ENCODE measurements at regions not wholly inside any gene's neighbourhood (a gene's known extent, or its start where the extent isn't known, plus 50 kb on each side); places are given as distances from the start of the nearest gene placed in this dataset.

GRCh38 chr12:63404611-63405010 lies 253.6 kb upstream of the AVPR1A start:
- TF ChIP-seq TAF1 (IDR thresholded peaks at IDR 0.05; ENCODE audit: borderline replicate concordance, low read depth, low read length), result no peak
- FAIRE-seq, result no peak
- no peak for DNase-seq (ENCODE audit: insufficient read length)

GRCh38 chr12:63403256-63403655 lies 252.3 kb upstream of the AVPR1A start:
- no peak for DNase-seq (ENCODE audit: insufficient read length)
- TF ChIP-seq POLR2A (IDR thresholded peaks at IDR 0.05; ENCODE audit: low read depth, low read length), result no peak
- FAIRE-seq, result no peak

GRCh38 chr12:63400718-63401117 lies 249.7 kb upstream of the AVPR1A start:
- DNase-seq (ENCODE audit: insufficient read length) (no peak), FAIRE-seq (no peak)
- TF ChIP-seq POLR2A (IDR thresholded peaks at IDR 0.05; ENCODE audit: low read depth, low read length) (no peak), POLR2AphosphoS5 (IDR thresholded peaks at IDR 0.05; ENCODE audit: low read depth, low read length) (no peak), TAF1 (IDR thresholded peaks at IDR 0.05; ENCODE audit: borderline replicate concordance, low read depth, low read length) (no peak)

- FAIRE-seq, result no peak
- no peak for TF ChIP-seq POLR2A (IDR thresholded peaks at IDR 0.05; ENCODE audit: low read depth, low read length)
- no peak for TF ChIP-seq TAF1 (IDR thresholded peaks at IDR 0.05; ENCODE audit: borderline replicate concordance, low read depth, low read length)
- TF ChIP-seq POLR2AphosphoS5 (IDR thresholded peaks at IDR 0.05; ENCODE audit: low read depth, low read length), result no peak
- no peak for DNase-seq (ENCODE audit: insufficient read length)
Observed at GRCh38 chr12:63400318-63400717, 249.3 kb upstream of the AVPR1A start.

GRCh38 chr12:63397807-63398206 lies 246.8 kb upstream of the AVPR1A start:
- DNase-seq (ENCODE audit: insufficient read length) (no peak), FAIRE-seq (no peak)
- TF ChIP-seq POLR2AphosphoS5 (IDR thresholded peaks at IDR 0.05; ENCODE audit: low read depth, low read length) (no peak), POLR2A (IDR thresholded peaks at IDR 0.05; ENCODE audit: low read depth, low read length) (no peak), TAF1 (IDR thresholded peaks at IDR 0.05; ENCODE audit: borderline replicate concordance, low read depth, low read length) (no peak)

- no peak for FAIRE-seq
- no peak for DNase-seq (ENCODE audit: insufficient read length)
- no peak for TF ChIP-seq POLR2AphosphoS5 (IDR thresholded peaks at IDR 0.05; ENCODE audit: low read depth, low read length)
- TF ChIP-seq POLR2A (IDR thresholded peaks at IDR 0.05; ENCODE audit: low read depth, low read length), result no peak
Observed at GRCh38 chr12:63396135-63396534, 245.1 kb upstream of the AVPR1A start.

GRCh38 chr12:63394983-63395382 lies 244.0 kb upstream of the AVPR1A start:
- TF ChIP-seq POLR2A (IDR thresholded peaks at IDR 0.05; ENCODE audit: low read depth, low read length) (no peak), TAF1 (IDR thresholded peaks at IDR 0.05; ENCODE audit: borderline replicate concordance, low read depth, low read length) (no peak), POLR2AphosphoS5 (IDR thresholded peaks at IDR 0.05; ENCODE audit: low read depth, low read length) (no peak)
- DNase-seq (ENCODE audit: insufficient read length) (no peak), FAIRE-seq (no peak)

- FAIRE-seq (no peak), DNase-seq (ENCODE audit: insufficient read length) (no peak)
- TF ChIP-seq POLR2A (IDR thresholded peaks at IDR 0.05; ENCODE audit: low read depth, low read length) (no peak), TAF1 (IDR thresholded peaks at IDR 0.05; ENCODE audit: borderline replicate concordance, low read depth, low read length) (no peak), POLR2AphosphoS5 (IDR thresholded peaks at IDR 0.05; ENCODE audit: low read depth, low read length) (no peak)
Observed at GRCh38 chr12:63394349-63394748, 243.3 kb upstream of the AVPR1A start.

- TF ChIP-seq POLR2AphosphoS5 (IDR thresholded peaks at IDR 0.05; ENCODE audit: low read depth, low read length) (no peak), TAF1 (IDR thresholded peaks at IDR 0.05; ENCODE audit: borderline replicate concordance, low read depth, low read length) (no peak), POLR2A (IDR thresholded peaks at IDR 0.05; ENCODE audit: low read depth, low read length) (no peak)
- DNase-seq (ENCODE audit: insufficient read length) (no peak), FAIRE-seq (no peak)
Observed at GRCh38 chr12:63389211-63389610, 238.2 kb upstream of the AVPR1A start.

GRCh38 chr12:63387771-63388170 lies 236.8 kb upstream of the AVPR1A start:
- FAIRE-seq, result no peak
- TF ChIP-seq POLR2AphosphoS5 (IDR thresholded peaks at IDR 0.05; ENCODE audit: low read depth, low read length), result no peak
- TF ChIP-seq POLR2A (IDR thresholded peaks at IDR 0.05; ENCODE audit: low read depth, low read length), result no peak
- TF ChIP-seq TAF1 (IDR thresholded peaks at IDR 0.05; ENCODE audit: borderline replicate concordance, low read depth, low read length), result no peak

GRCh38 chr12:63382930-63383329 lies 231.9 kb upstream of the AVPR1A start:
- DNase-seq (ENCODE audit: insufficient read length), result no peak
- TF ChIP-seq TAF1 (IDR thresholded peaks at IDR 0.05; ENCODE audit: borderline replicate concordance, low read depth, low read length) (no peak), POLR2AphosphoS5 (IDR thresholded peaks at IDR 0.05; ENCODE audit: low read depth, low read length) (no peak), POLR2A (IDR thresholded peaks at IDR 0.05; ENCODE audit: low read depth, low read length) (no peak)
- FAIRE-seq, result no peak

More at GRCh38 chr12:63387771-63388170, 236.8 kb upstream of the AVPR1A start:
- DNase-seq (ENCODE audit: insufficient read length), result no peak

GRCh38 chr12:63362791-63363190 lies 211.8 kb upstream of the AVPR1A start:
- FAIRE-seq (no peak), DNase-seq (ENCODE audit: insufficient read length) (no peak)
- TF ChIP-seq POLR2A (IDR thresholded peaks at IDR 0.05; ENCODE audit: low read depth, low read length) (no peak), POLR2AphosphoS5 (IDR thresholded peaks at IDR 0.05; ENCODE audit: low read depth, low read length) (no peak), TAF1 (IDR thresholded peaks at IDR 0.05; ENCODE audit: borderline replicate concordance, low read depth, low read length) (no peak)

GRCh38 chr12:63362166-63362565 lies 211.2 kb upstream of the AVPR1A start:
- TF ChIP-seq POLR2A (IDR thresholded peaks at IDR 0.05; ENCODE audit: low read depth, low read length), result no peak
- no peak for TF ChIP-seq TAF1 (IDR thresholded peaks at IDR 0.05; ENCODE audit: borderline replicate concordance, low read depth, low read length)
- TF ChIP-seq POLR2AphosphoS5 (IDR thresholded peaks at IDR 0.05; ENCODE audit: low read depth, low read length), result no peak

More at GRCh38 chr12:63362166-63362565, 211.2 kb upstream of the AVPR1A start:
- no peak for DNase-seq (ENCODE audit: insufficient read length)
- FAIRE-seq, result no peak

All from GM12892 (cell line).